Liver (tissue), 8 donors: ENCODE measurements at regions not wholly inside any gene's neighbourhood (a gene's known extent, or its start where the extent isn't known, plus 50 kb on each side); places are given as distances from the start of the nearest gene placed in this dataset.

Experiments
- DNase-seq: peaks from one replicate; pipeline ENCODE4 v3.0.0-alpha.2; 2017; ENCODE audit warnings: low spot score
- H3K27ac ChIP-seq, 2 donors: one replicate each; pipeline ENCODE4 v1.7.0; 2013; ENCODE audit warnings: inconsistent platforms in 2 of 2, low read length in 2 of 2, control low read depth in 1 of 2, low read depth in 1 of 2, mild to moderate bottlenecking in 1 of 2
- H3K27me3 ChIP-seq, 4 donors: one replicate each; pipeline versions ENCODE4 v1.6.1 to v1.7.0; 2013; ENCODE audit warnings: low read length in 3 of 4, inconsistent platforms in 1 of 4, mild to moderate bottlenecking in 1 of 4, moderate library complexity in 1 of 4; ENCODE audit not compliant: control insufficient read depth in 4 of 4, insufficient read depth in 4 of 4
- H3K36me3 ChIP-seq, 4 donors: one replicate each; pipeline versions ENCODE4 v1.6.1 to v1.7.0; 2013; ENCODE audit warnings: low read length in 3 of 4, mild to moderate bottlenecking in 3 of 4, low read depth in 1 of 4, moderate library complexity in 1 of 4; ENCODE audit not compliant: control insufficient read depth in 4 of 4, insufficient read depth in 3 of 4
- H3K4me1 ChIP-seq, 4 donors: one replicate each; pipeline versions ENCODE4 v1.6.1 to v1.7.0; 2013; ENCODE audit warnings: low read length in 3 of 4, mild to moderate bottlenecking in 3 of 4, moderate library complexity in 1 of 4; ENCODE audit not compliant: control insufficient read depth in 4 of 4, insufficient read depth in 4 of 4
- H3K4me3 ChIP-seq, 3 donors: one replicate each; pipeline versions ENCODE4 v1.6.1 to v1.7.0; 2013; ENCODE audit warnings: low read length in 3 of 3, control low read depth in 1 of 3, low read depth in 1 of 3, mild to moderate bottlenecking in 1 of 3
- H3K9ac ChIP-seq, 2 donors: one replicate each; pipeline ENCODE4 v1.7.0; 2013; ENCODE audit warnings: low read length in 2 of 2, mild to moderate bottlenecking in 2 of 2, moderate library complexity in 2 of 2, control low read depth in 1 of 2, low read depth in 1 of 2
- H3K9me3 ChIP-seq, 4 donors: one replicate each; pipeline versions ENCODE4 v1.6.1 to v1.7.0; 2013; ENCODE audit warnings: low read length in 3 of 4; ENCODE audit not compliant: control insufficient read depth in 4 of 4
- ATF3 ChIP-seq: IDR thresholded peaks from 2 replicates; pipeline ENCODE4 v1.6.1; 2016; ENCODE audit warnings: antibody characterized with exemption
- CTCF ChIP-seq: fragments of 150-350 bp; IDR thresholded peaks from 2 replicates; pipeline ENCODE4 v1.5.1; 2017; ENCODE audit warnings: improper control_type of control experiment, low read depth, low read length; ENCODE audit not compliant: missing input control
- EGR1 ChIP-seq, 2 donors: IDR thresholded peaks; 2 replicates each; pipeline ENCODE4 v1.6.1; 2016 to 2018; ENCODE audit warnings: antibody characterized with exemption in 2 of 2, low read depth in 2 of 2
- FOXA1 ChIP-seq: IDR thresholded peaks from 2 replicates; pipeline ENCODE4 v1.6.1; 2016; ENCODE audit warnings: antibody characterized with exemption
- FOXA2 ChIP-seq: IDR thresholded peaks from 2 replicates; pipeline ENCODE4 v1.6.1; 2016; ENCODE audit warnings: antibody characterized with exemption
- GABPA ChIP-seq, 2 donors: IDR thresholded peaks in 1 of 2; conservative IDR thresholded peaks in 1 of 2; 2 replicates each; pipeline ENCODE4 v1.6.1; 2016; ENCODE audit warnings: antibody characterized with exemption in 2 of 2, mild to moderate bottlenecking in 1 of 2, moderate library complexity in 1 of 2
- HNF4A ChIP-seq, 2 donors: conservative IDR thresholded peaks; 2 replicates each; pipeline ENCODE4 v1.6.1; 2016; ENCODE audit warnings: antibody characterized with exemption in 2 of 2, mild to moderate bottlenecking in 2 of 2
- HNF4G ChIP-seq: IDR thresholded peaks from 2 replicates; pipeline ENCODE4 v1.6.1; 2016; ENCODE audit warnings: antibody characterized with exemption
- JUND ChIP-seq, 2 donors: IDR thresholded peaks; 2 replicates each; pipeline ENCODE4 v1.6.1; 2016; ENCODE audit warnings: antibody characterized with exemption in 2 of 2
- MAX ChIP-seq: IDR thresholded peaks from 2 replicates; pipeline ENCODE4 v1.6.1; 2016; ENCODE audit warnings: antibody characterized with exemption
- NR2F2 ChIP-seq: IDR thresholded peaks from 2 replicates; pipeline ENCODE4 v1.6.1; 2016; ENCODE audit warnings: antibody characterized with exemption
- RAD21 ChIP-seq, 2 donors: IDR thresholded peaks; 2 replicates each; pipeline ENCODE4 v1.6.1; 2016; ENCODE audit warnings: antibody characterized with exemption in 2 of 2, mild to moderate bottlenecking in 2 of 2
- REST ChIP-seq: IDR thresholded peaks from 2 replicates; pipeline ENCODE4 v1.6.1; 2016; ENCODE audit warnings: antibody characterized with exemption, mild to moderate bottlenecking
- RXRA ChIP-seq, 2 donors: IDR thresholded peaks; 2 replicates each; pipeline ENCODE4 v1.6.1; 2017 to 2018; ENCODE audit warnings: antibody characterized with exemption in 2 of 2, mild to moderate bottlenecking in 1 of 2
- TAF1 ChIP-seq: conservative IDR thresholded peaks from 2 replicates; pipeline ENCODE4 v1.6.1; 2016; ENCODE audit warnings: antibody characterized with exemption, mild to moderate bottlenecking
- ZBTB33 ChIP-seq: IDR thresholded peaks from 2 replicates; pipeline ENCODE4 v1.6.1; 2016; ENCODE audit warnings: antibody characterized with exemption
- WGBS: extraction: QIAGEN DNeasy Blood & Tissue Kit; methylation state at CpG from one replicate; pipeline ENCODE4 v1.1.7; 2013; 5-methylcytosine and 5-hydroxymethylcytosine counted together
- donor health status: healthy.
- donor health status: healthy.
- donor health status: healthy.
- donor health status: healthy.
- donor health status: healthy.

GRCh38 chr1:56079391-56079790 lies 500.0 kb downstream of the PLPP3 start:
- H3K27ac ChIP-seq = no peak overlapping the region
- TF ChIP-seq CTCF = no peak
- TF ChIP-seq NR2F2 = no peak
- TF ChIP-seq JUND (IDR thresholded peaks at IDR 0.05) = no peak
- no peak for TF ChIP-seq REST
- TF ChIP-seq GABPA (IDR thresholded peaks at IDR 0.05 in 1 of 2, conservative IDR thresholded peaks at IDR 0.05 in 1 of 2) = no peak
- no peak for TF ChIP-seq RAD21 (IDR thresholded peaks at IDR 0.05)
- TF ChIP-seq ZBTB33 = no peak
- no peak for TF ChIP-seq TAF1
- TF ChIP-seq HNF4G = no peak
- no peak for TF ChIP-seq FOXA2
- TF ChIP-seq MAX = no peak
- TF ChIP-seq FOXA1 = no peak
- TF ChIP-seq EGR1 (IDR thresholded peaks at IDR 0.05; ENCODE audit: low read depth in 2 of 2) = no peak
- peaks cover 0 to 7% (median 0%) of the 10 kb centered on the region in 4 donors for H3K9me3 ChIP-seq
- H3K4me1 ChIP-seq = no peaks in the 10 kb centered on the region
- no peaks in the 10 kb centered on the region for H3K36me3 ChIP-seq
- H3K27me3 ChIP-seq = no peaks in the 10 kb centered on the region
- no peak overlapping the region for H3K9ac ChIP-seq
- 93% methylated on average over 2 of the region's 2 CpGs for WGBS
- no peak overlapping the region for H3K4me3 ChIP-seq
- no peak for DNase-seq

GRCh38 chr1:56077206-56077605 lies 502.2 kb downstream of the PLPP3 start:
- TF ChIP-seq RXRA (IDR thresholded peaks at IDR 0.05) = no peak
- TF ChIP-seq HNF4A (conservative IDR thresholded peaks at IDR 0.05) = no peak
- TF ChIP-seq NR2F2 = no peak
- TF ChIP-seq ATF3 = no peak
- no peak for TF ChIP-seq RAD21 (IDR thresholded peaks at IDR 0.05)
- TF ChIP-seq GABPA (IDR thresholded peaks at IDR 0.05 in 1 of 2, conservative IDR thresholded peaks at IDR 0.05 in 1 of 2) = no peak
- no peak for TF ChIP-seq FOXA2
- no peak for TF ChIP-seq TAF1
- TF ChIP-seq FOXA1 = no peak
- no peak for TF ChIP-seq CTCF
- no peak for TF ChIP-seq JUND (IDR thresholded peaks at IDR 0.05)
- TF ChIP-seq REST = no peak
- TF ChIP-seq MAX = no peak
- no peak for DNase-seq
- peaks cover 0 to 7% (median 0%) of the 10 kb centered on the region in 4 donors for H3K9me3 ChIP-seq
- no peaks in the 10 kb centered on the region for H3K27me3 ChIP-seq
- 71% methylated on average over 2 of the region's 2 CpGs for WGBS
- H3K9ac ChIP-seq = no peak overlapping the region
- no peak overlapping the region for H3K4me3 ChIP-seq
- no peaks in the 10 kb centered on the region for H3K4me1 ChIP-seq
- no peaks in the 10 kb centered on the region for H3K36me3 ChIP-seq
- H3K27ac ChIP-seq = no peak overlapping the region
